RWPE2 (cell line): ENCODE measurements at regions not wholly inside any gene's neighbourhood (a gene's known extent, or its start where the extent isn't known, plus 50 kb on each side); places are given as distances from the start of the nearest gene placed in this dataset.

Experiments used
- ATAC-seq: fragments of 200-7000 bp; cut with Tn5 transposase; 3 replicates; pipeline ENCODE4 v1.9.1; 2021; ENCODE audit warnings: low read depth
- DNase-seq: peaks from one replicate; pipeline ENCODE4 v3.0.0-alpha.2; 2020; ENCODE audit warnings: low spot score
- H3K27ac ChIP-seq: fragments of 450-650 bp; 2 replicates; pipeline ENCODE4 v1.5.1; 2017; ENCODE audit warnings: mild to moderate bottlenecking; ENCODE audit not compliant: poor library complexity, severe bottlenecking
- H3K27me3 ChIP-seq: fragments of 250-450 bp; sonication (Bioruptor Pico); 2 replicates; pipeline ENCODE4 v1.5.1; 2021; ENCODE audit warnings: mild to moderate bottlenecking, moderate library complexity; ENCODE audit not compliant: insufficient read depth, poor library complexity, severe bottlenecking
- H3K36me3 ChIP-seq: fragments of 250-450 bp; sonication (Bioruptor Pico); 2 replicates; pipeline ENCODE4 v1.5.1; 2020; ENCODE audit warnings: low read depth, mild to moderate bottlenecking, moderate library complexity
- H3K4me1 ChIP-seq: fragments of 250-450 bp; sonication (Bioruptor Pico); 2 replicates; pipeline ENCODE4 v1.5.1; 2021; ENCODE audit warnings: mild to moderate bottlenecking, moderate library complexity; ENCODE audit not compliant: insufficient read depth, poor library complexity, severe bottlenecking
- H3K4me3 ChIP-seq: fragments of 250-450 bp; sonication (Bioruptor Pico); 2 replicates; pipeline ENCODE4 v1.5.1; 2021; ENCODE audit warnings: mild to moderate bottlenecking, moderate library complexity; ENCODE audit not compliant: severe bottlenecking
- H3K9me3 ChIP-seq: fragments of 250-450 bp; sonication (Bioruptor Pico); 2 replicates; pipeline ENCODE4 v1.5.1; 2021; ENCODE audit warnings: mild to moderate bottlenecking, moderate library complexity; ENCODE audit not compliant: severe bottlenecking
- TF ChIP-seq, protein P1 (sequence below): fragments of 450-650 bp; IDR thresholded peaks from one replicate; pipeline ENCODE4 v1.5.1; 2017; ENCODE audit warnings: mild to moderate bottlenecking, moderate library complexity; ENCODE audit not compliant: poor library complexity, severe bottlenecking

DNA sequence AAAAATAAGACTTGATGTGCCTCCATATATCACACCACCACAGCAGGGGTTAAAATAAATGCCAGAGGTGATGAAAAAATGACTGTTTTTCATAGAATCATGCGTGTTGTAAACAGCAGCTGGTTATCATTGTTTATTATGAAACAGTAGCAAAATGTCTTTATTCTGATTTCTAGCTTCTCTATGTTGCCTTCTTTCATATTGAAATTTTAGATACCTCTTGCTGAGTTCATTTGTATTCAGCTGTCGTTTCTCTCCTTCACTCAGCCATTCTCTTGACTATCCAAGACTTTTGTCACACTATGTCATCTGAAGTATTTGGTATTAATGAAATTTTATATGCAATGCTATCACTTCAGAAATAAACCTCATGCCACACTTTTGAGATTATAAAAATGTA lies 465.0 kb downstream of the TAF11L14 start:
- H3K27me3 ChIP-seq, result peaks cover 9% of the 10 kb centered on the region
- no peak overlapping the region for H3K27ac ChIP-seq
- no peak for DNase-seq
- ATAC-seq, result no peak
- no peaks in the 10 kb centered on the region for H3K36me3 ChIP-seq
- no peaks in the 10 kb centered on the region for H3K9me3 ChIP-seq
- TF ChIP-seq, protein P1, sequence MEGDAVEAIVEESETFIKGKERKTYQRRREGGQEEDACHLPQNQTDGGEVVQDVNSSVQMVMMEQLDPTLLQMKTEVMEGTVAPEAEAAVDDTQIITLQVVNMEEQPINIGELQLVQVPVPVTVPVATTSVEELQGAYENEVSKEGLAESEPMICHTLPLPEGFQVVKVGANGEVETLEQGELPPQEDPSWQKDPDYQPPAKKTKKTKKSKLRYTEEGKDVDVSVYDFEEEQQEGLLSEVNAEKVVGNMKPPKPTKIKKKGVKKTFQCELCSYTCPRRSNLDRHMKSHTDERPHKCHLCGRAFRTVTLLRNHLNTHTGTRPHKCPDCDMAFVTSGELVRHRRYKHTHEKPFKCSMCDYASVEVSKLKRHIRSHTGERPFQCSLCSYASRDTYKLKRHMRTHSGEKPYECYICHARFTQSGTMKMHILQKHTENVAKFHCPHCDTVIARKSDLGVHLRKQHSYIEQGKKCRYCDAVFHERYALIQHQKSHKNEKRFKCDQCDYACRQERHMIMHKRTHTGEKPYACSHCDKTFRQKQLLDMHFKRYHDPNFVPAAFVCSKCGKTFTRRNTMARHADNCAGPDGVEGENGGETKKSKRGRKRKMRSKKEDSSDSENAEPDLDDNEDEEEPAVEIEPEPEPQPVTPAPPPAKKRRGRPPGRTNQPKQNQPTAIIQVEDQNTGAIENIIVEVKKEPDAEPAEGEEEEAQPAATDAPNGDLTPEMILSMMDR, result no peak
- no peak overlapping the region for H3K4me3 ChIP-seq
- no peaks in the 10 kb centered on the region for H3K4me1 ChIP-seq

DNA sequence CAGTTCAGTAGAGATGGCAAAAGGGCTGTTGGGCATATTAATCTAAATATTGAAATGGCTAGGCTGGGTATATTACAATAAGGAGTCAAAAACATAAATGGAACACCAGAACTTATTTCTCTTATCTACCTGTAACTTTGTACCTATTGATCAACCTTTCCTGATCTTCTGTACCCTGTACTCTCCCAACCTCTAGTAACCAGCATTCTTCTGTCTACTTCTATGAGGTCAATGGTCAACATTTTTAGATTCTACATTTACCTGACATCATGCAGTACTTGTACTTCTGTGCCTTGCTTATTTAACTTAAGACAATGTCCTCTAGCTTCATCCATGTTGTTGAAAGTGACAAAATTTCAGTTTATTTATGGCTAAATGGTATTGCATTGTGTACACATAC lies 467.3 kb downstream of the TAF11L14 start:
- no peak for ATAC-seq
- H3K9me3 ChIP-seq, result no peaks in the 10 kb centered on the region
- DNase-seq, result no peak
- no peaks in the 10 kb centered on the region for H3K36me3 ChIP-seq
- TF ChIP-seq, protein P1, result no peak
- H3K27ac ChIP-seq, result no peak overlapping the region
- H3K27me3 ChIP-seq, result peaks cover 9% of the 10 kb centered on the region
- no peak overlapping the region for H3K4me3 ChIP-seq
- no peaks in the 10 kb centered on the region for H3K4me1 ChIP-seq

GRCh38 chr5:18102733-18103132 lies 468.5 kb downstream of the TAF11L14 start:
- Histone ChIP-seq H3K9me3 (no peaks in the 10 kb centered on the region), H3K36me3 (no peaks in the 10 kb centered on the region), H3K27ac (no peak overlapping the region), H3K4me3 (no peak overlapping the region), H3K27me3 (peaks cover 9% of the 10 kb centered on the region), H3K4me1 (no peaks in the 10 kb centered on the region)
- no peak for ATAC-seq
- TF ChIP-seq, protein P1, result no peak
- no peak for DNase-seq

- DNase-seq (no peak), ATAC-seq (peak; percentile 44; the same call in 1 of the 3 replicates)
- H3K9me3 ChIP-seq, result no peaks in the 10 kb centered on the region
- no peaks in the 10 kb centered on the region for H3K36me3 ChIP-seq
- H3K4me1 ChIP-seq, result no peaks in the 10 kb centered on the region
- H3K4me3 ChIP-seq, result no peak overlapping the region
- peaks cover under 1% of the 10 kb centered on the region for H3K27me3 ChIP-seq
- TF ChIP-seq, protein P1, result no peak
- H3K27ac ChIP-seq, result no peak overlapping the region
Measured at GRCh38 chr5:18105449-18105848, 471.2 kb downstream of the TAF11L14 start.

GRCh38 chr5:18111906-18112465 lies 477.7 kb downstream of the TAF11L14 start:
- no peak for ATAC-seq
- Histone ChIP-seq H3K36me3 (no peaks in the 10 kb centered on the region), H3K27ac (no peak overlapping the region), H3K4me3 (no peak overlapping the region), H3K27me3 (peaks cover 2% of the 10 kb centered on the region), H3K9me3 (no peaks in the 10 kb centered on the region), H3K4me1 (no peaks in the 10 kb centered on the region)
- TF ChIP-seq, protein P1, result no peak
- no peak for DNase-seq
